ENCODE measurements at regions not wholly inside any gene's neighbourhood (a gene's known extent, or its start where the extent isn't known, plus 50 kb on each side); places are given as distances from the start of the nearest gene placed in this dataset.

- peaks cover 4% of the 10 kb centered on the region for H3K4me1 Mint-ChIP-seq
- H3K36me3 Mint-ChIP-seq (ENCODE audit: low read depth) = no peaks in the 10 kb centered on the region
- H3K27ac Mint-ChIP-seq = no peak overlapping the region
- no peak overlapping the region for H3K4me3 Mint-ChIP-seq
- no peak for TF ChIP-seq CTCF (IDR thresholded peaks at IDR 0.05; ENCODE audit: unreplicated experiment in 3 of 3)
- H3K9me3 Mint-ChIP-seq = no peaks in the 10 kb centered on the region
- no peaks in the 10 kb centered on the region for H3K27me3 Mint-ChIP-seq (ENCODE audit: low read depth)
Observed at GRCh38 chr22:46099740-46100139, 50.6 kb upstream of the PPARA start.

- no peak for TF ChIP-seq CTCF (IDR thresholded peaks at IDR 0.05; ENCODE audit: unreplicated experiment in 3 of 3)
- H3K27ac Mint-ChIP-seq = no peak overlapping the region
- H3K9me3 Mint-ChIP-seq = no peaks in the 10 kb centered on the region
- no peak overlapping the region for H3K4me3 Mint-ChIP-seq
- H3K36me3 Mint-ChIP-seq (ENCODE audit: low read depth) = no peaks in the 10 kb centered on the region
- H3K27me3 Mint-ChIP-seq (ENCODE audit: low read depth) = no peaks in the 10 kb centered on the region
- peaks cover 5% of the 10 kb centered on the region for H3K4me1 Mint-ChIP-seq
Observed at GRCh38 chr22:46100401-46101105, 49.8 kb upstream of the PPARA start.

All from nephron (organoid).